ACHN (cell line): ENCODE measurements at regions not wholly inside any gene's neighbourhood (a gene's known extent, or its start where the extent isn't known, plus 50 kb on each side); places are given as distances from the start of the nearest gene placed in this dataset.

ENCODE experiments used
- DNase-seq: peaks from one replicate; pipeline ENCODE4 v3.0.0-alpha.2; 2015
- in situ Hi-C: cut with HindIII; loops from 2 replicates; pipeline ENCODE4 v1.10.0; 2017; ENCODE audit warnings: low sequenced_read_pairs, low pct_ligation_motif_present, low pct_unique_long_range_greater_than_20kb

DNA sequence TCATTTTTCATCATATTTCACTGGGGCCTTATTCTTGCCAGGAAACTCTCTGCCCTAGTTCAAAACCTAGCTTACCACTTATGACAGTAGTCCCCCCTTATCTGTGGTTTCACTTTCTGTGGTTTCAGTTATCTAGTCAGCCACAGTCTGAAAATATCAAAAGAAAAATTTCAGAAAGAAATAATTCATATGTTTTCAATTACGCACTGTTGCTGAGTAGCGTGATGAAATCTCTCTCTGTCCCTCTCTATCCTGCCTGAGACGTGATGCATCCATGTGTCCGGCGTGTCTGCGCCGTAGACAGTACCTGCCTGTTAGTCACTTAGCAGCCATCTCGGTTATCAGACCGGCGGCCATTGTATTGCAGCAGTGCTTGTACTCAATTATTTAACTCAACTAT is 369.9 kb upstream of the MCTP2 start:
- in situ Hi-C loops: no loop called here
- DNase-seq: no peak

- in situ Hi-C loops: no loop called here
Measured at GRCh38 chr15:93860701-93861100, 370.7 kb upstream of the MCTP2 start.

DNA sequence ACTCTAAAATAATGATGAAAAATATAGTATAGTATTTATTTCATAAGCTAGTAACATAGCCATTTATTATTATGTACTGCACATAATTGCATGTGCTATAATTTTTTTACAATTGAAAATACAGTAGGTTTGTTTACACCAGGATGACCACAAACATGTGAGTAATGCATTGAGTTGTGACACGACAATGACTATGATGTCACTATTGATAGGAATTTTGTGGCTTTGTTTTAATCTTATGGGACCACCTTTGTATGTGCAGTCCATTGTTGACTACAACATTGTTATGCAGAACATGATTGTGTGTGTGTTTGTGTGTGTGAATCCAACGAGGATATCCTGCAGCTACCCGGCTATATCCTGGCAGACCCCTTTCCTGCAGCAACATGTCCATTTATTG is 372.2 kb upstream of the MCTP2 start:
- DNase-seq: no peak
- in situ Hi-C loops: no loop called here

More at GRCh38 chr15:93860701-93861100, 370.7 kb upstream of the MCTP2 start:
- no peak for DNase-seq

GRCh38 chr15:93855181-93855826 is 376.1 kb upstream of the MCTP2 start:
- in situ Hi-C loops: no loop called here
- no peak for DNase-seq

GRCh38 chr15:93854088-93854487 is 377.3 kb upstream of the MCTP2 start:
- in situ Hi-C loops: no loop called here

DNA sequence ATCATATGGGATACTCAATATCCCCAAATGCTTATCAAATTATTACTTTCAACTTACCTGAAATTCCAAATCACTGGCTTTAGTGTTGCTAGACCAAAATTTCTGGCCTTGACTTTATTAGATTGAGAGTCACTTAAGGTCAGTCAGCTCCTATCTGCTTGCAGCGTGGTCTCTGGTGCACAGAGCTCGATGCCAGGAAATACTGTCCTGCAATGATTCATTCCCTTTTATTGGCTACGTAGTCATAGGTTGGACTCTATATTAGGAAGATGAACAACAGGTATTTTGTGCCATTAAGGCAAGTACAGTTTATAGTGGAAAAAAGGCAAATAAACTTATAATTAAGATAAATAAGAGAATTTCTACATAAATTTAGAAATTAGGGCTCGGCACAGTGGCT is 378.6 kb upstream of the MCTP2 start:
- no peak for DNase-seq
- in situ Hi-C loops: no loop called here

More at GRCh38 chr15:93854088-93854487, 377.3 kb upstream of the MCTP2 start:
- DNase-seq: no peak

GRCh38 chr15:93848490-93848889 is 382.9 kb upstream of the MCTP2 start:
- in situ Hi-C loops: no loop called here
- DNase-seq: no peak

GRCh38 chr15:93848076-93848475 is 383.3 kb upstream of the MCTP2 start:
- in situ Hi-C loops: no loop called here
- DNase-seq: no peak

- no peak for DNase-seq
- in situ Hi-C loops: no loop called here
Measured at GRCh38 chr15:93846148-93846547, 385.2 kb upstream of the MCTP2 start.

DNA sequence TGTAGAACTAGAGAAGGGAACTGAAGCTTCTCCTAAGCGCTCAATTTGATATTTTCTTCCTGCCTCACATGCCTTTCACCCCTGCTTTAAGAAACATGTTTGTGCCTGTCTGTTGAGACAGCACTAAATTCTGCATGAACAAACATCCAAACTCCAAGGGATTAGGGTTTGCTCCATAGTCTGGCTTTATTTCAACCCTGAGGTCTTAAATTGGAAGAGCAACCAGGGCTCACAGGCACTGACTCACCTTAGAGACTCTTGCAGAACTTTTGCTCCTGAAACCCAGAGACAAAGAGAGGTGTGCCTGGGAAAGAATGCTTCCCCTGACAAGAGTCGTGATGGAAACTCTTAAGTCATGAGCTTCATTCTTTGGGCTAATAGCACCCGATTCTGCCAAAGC is 393.9 kb upstream of the MCTP2 start:
- in situ Hi-C loops: no loop called here
- DNase-seq: no peak

DNA sequence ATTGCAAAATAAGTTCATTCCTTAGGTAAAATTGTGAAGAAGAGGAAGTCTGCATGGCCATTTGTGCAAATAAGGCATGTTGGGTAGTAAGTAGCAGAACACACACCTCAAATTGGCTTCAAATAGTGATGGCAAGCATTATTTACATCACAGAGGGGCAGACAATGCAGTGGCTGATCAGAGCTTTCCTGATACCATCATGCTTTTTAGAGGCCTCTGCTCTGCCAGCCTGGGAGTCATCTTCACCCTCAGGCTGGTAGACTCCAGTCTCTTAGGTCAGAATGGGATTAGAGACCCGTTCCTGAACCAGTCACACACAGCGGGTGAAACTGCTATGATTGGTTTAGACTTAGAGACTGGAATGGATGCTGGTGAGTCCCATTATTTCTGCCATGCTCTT is 396.0 kb upstream of the MCTP2 start:
- in situ Hi-C loops: no loop called here
- no peak for DNase-seq

GRCh38 chr15:93831641-93832040 is 399.7 kb upstream of the MCTP2 start:
- in situ Hi-C loops: no loop called here
- no peak for DNase-seq

DNA sequence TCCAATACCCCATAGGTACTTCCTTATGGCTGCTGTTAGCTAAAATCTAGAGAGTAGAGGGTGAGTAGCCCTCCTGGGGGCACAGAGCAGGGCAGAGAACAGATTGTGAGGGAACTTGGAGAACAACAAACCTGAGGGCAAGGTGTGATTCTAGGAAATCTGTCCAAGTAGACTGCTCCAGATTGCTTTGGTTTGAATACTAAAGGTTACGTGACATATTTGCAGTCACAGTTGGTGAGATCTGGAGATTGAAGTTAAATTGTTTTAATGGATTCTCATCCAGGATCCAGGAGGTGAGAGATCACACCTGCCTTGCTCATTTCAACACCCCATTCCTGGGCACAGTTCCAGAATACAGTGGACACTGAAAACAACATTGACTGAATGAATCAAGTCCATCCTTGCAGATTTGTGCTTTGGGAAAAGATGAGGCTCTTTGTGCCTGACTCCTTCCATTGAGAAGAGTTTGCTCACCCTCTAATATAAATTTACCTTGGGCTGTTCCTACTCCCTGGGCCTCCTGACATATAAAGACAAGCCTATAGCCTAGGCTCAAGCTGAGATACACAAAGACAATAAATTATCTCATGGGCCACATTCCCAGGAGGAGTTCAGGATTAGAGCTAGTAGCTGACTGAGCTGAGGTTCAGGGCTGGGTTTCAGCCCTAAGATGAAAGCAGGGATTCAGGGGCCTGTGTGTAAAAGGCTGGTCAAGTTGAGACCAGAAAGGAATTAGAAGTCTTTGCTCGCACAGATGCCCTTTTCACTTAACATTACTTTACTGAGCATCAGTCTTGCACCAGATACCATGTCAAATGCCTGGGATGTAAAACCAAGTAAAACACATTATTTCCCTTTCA is 400.9 kb upstream of the MCTP2 start:
- in situ Hi-C loops: no loop called here
- no peak for DNase-seq

- in situ Hi-C loops: no loop called here
- DNase-seq: no peak
Measured at GRCh38 chr15:93829115-93829870, 402.1 kb upstream of the MCTP2 start.

GRCh38 chr15:93826790-93827189 is 404.6 kb upstream of the MCTP2 start:
- no peak for DNase-seq
- in situ Hi-C loops: no loop called here

DNA sequence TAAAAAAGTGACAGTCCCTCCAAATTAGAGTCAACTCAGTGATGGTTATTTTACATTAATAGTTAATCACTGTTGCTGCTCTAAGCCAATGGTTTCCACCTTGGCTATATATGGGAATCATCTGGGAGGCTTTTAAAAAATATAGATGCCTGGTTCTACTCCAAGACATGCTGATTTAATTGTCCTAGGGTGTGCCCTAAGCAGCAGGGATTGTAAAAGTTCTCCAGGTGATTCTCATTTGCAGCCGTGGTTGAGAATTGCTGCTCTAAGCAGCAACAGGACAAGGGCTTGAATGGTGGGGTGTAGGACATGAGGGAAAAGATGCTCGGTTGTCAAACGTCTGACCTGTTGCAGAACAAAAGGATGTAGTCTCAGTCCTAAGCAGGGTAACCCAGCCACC is 405.1 kb upstream of the MCTP2 start:
- DNase-seq: no peak
- in situ Hi-C loops: no loop called here

DNA sequence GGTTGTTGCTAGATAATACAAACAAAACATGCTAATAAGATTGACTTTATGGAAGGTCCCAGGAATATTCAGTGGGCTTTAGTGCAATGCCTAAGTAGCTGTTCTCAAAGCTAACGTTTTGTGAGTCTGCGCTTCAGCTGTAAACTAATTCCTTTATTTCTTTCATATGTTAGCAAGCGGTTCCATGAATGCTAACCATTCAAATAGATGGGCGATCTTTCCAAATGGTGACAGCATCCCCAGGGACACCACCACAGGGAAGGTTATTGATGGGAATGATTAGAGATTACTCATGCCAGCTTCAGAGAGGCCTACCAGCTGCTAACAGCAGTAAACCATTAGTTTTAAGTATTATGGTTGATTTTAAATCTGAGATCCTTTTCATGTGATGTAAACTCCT is 405.7 kb upstream of the MCTP2 start:
- in situ Hi-C loops: no loop called here
- no peak for DNase-seq

- DNase-seq: no peak
- in situ Hi-C loops: no loop called here
Measured at GRCh38 chr15:93823971-93824913, 407.1 kb upstream of the MCTP2 start.
